Nephron (organoid): ENCODE measurements at regions not wholly inside any gene's neighbourhood (a gene's known extent, or its start where the extent isn't known, plus 50 kb on each side); places are given as distances from the start of the nearest gene placed in this dataset.

Experiments
- H3K27ac Mint-ChIP-seq, 3 experiments: 2 replicates each; pipeline ENCODE4 v1.8.0; 2020; ENCODE audit warnings: mixed read lengths in 3 of 3, mild to moderate bottlenecking in 2 of 3, moderate library complexity in 1 of 3
- H3K27me3 Mint-ChIP-seq: 2 replicates; pipeline ENCODE4 v1.8.0; 2021; ENCODE audit warnings: low read depth, mild to moderate bottlenecking, moderate library complexity, mixed read lengths
- H3K36me3 Mint-ChIP-seq: 2 replicates; pipeline ENCODE4 v1.8.0; 2020; ENCODE audit warnings: low read depth, mixed read lengths
- H3K4me1 Mint-ChIP-seq: 2 replicates; pipeline ENCODE4 v1.8.0; 2020; ENCODE audit warnings: mixed read lengths
- H3K4me3 Mint-ChIP-seq, 3 experiments: 2 replicates each; pipeline ENCODE4 v1.8.0; 2020; ENCODE audit warnings: mild to moderate bottlenecking in 3 of 3, mixed read lengths in 3 of 3, moderate library complexity in 2 of 3
- H3K9me3 Mint-ChIP-seq: 2 replicates; pipeline ENCODE4 v1.8.0; 2020; ENCODE audit warnings: mixed read lengths
- CTCF ChIP-seq, 3 experiments: fragments of 200-600 bp; sonication (generic); IDR thresholded peaks; one replicate each; pipeline ENCODE4 v1.5.0; 2021; ENCODE audit warnings: antibody characterized with exemption in 3 of 3; ENCODE audit not compliant: unreplicated experiment in 3 of 3

- no peak for TF ChIP-seq CTCF (IDR thresholded peaks at IDR 0.05; ENCODE audit: unreplicated experiment in 3 of 3)
- no peak overlapping the region for H3K27ac Mint-ChIP-seq
- H3K4me1 Mint-ChIP-seq, result peaks cover 20% of the 10 kb centered on the region
- no peak overlapping the region for H3K4me3 Mint-ChIP-seq
- H3K9me3 Mint-ChIP-seq, result no peaks in the 10 kb centered on the region
- no peaks in the 10 kb centered on the region for H3K27me3 Mint-ChIP-seq
- no peaks in the 10 kb centered on the region for H3K36me3 Mint-ChIP-seq
Observed at GRCh38 chr11:87851234-87851633, 324.0 kb downstream of the RAB38 start.

DNA sequence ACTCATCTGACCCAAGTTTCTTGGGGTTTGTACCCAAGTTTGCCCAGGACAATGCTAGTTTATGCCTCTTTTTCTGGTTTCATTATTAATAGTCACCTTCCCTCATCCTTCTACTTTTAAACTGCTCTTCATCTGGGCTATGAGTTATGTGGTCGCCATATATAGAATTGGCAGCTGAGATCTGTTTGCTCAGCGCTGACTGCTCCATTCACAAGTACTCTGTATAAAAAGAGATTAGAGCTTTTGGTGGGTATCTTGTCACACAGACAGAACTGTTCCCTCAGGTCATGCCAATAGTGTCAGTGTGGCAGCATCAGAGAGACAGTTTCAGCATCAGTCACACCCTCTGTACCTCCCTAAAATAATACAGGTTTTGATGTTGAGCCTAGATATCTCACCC, 326.0 kb downstream of the RAB38 start:
- no peak for TF ChIP-seq CTCF (IDR thresholded peaks at IDR 0.05; ENCODE audit: unreplicated experiment in 3 of 3)
- H3K4me3 Mint-ChIP-seq, result no peak overlapping the region
- no peaks in the 10 kb centered on the region for H3K27me3 Mint-ChIP-seq
- no peaks in the 10 kb centered on the region for H3K36me3 Mint-ChIP-seq
- peak overlapping the region in 1 of 3 experiments; percentile 40 for H3K27ac Mint-ChIP-seq
- H3K4me1 Mint-ChIP-seq, result peaks cover 20% of the 10 kb centered on the region
- H3K9me3 Mint-ChIP-seq, result no peaks in the 10 kb centered on the region

DNA sequence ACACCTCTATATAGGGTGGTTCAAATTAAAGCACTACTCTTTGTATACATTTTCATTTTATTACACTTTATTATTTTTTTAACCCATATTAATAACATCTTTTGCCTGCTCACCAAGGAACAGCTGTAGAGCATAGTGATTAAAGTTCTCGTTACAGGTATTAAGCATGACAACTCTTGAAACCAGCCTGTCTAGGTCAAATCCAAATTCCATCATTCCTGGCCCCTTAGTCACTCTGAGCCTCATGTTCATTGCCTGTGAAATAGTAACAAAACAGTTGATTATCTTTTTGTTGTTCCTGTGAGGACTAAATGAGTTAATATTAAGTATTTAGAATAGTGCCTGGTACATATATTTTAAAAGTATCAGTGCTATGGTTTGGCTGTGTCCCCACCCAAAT, 334.5 kb downstream of the RAB38 start:
- no peak for TF ChIP-seq CTCF (IDR thresholded peaks at IDR 0.05; ENCODE audit: unreplicated experiment in 3 of 3)
- no peak overlapping the region for H3K4me3 Mint-ChIP-seq
- H3K36me3 Mint-ChIP-seq, result no peaks in the 10 kb centered on the region
- no peaks in the 10 kb centered on the region for H3K4me1 Mint-ChIP-seq
- H3K9me3 Mint-ChIP-seq, result peaks cover 2% of the 10 kb centered on the region
- H3K27me3 Mint-ChIP-seq, result no peaks in the 10 kb centered on the region
- no peak overlapping the region for H3K27ac Mint-ChIP-seq

GRCh38 chr11:87832211-87832610, 343.0 kb downstream of the RAB38 start:
- Mint-ChIP-seq H3K27ac (no peak overlapping the region), H3K27me3 (no peaks in the 10 kb centered on the region), H3K4me1 (no peaks in the 10 kb centered on the region), H3K9me3 (no peaks in the 10 kb centered on the region), H3K4me3 (no peak overlapping the region), H3K36me3 (no peaks in the 10 kb centered on the region)
- no peak for TF ChIP-seq CTCF (IDR thresholded peaks at IDR 0.05; ENCODE audit: unreplicated experiment in 3 of 3)

GRCh38 chr11:87820011-87820410, 355.2 kb downstream of the RAB38 start:
- H3K27ac Mint-ChIP-seq, result peak overlapping the region in 2 of 3 experiments; percentile 44 to 71
- H3K36me3 Mint-ChIP-seq, result no peaks in the 10 kb centered on the region
- no peak overlapping the region for H3K4me3 Mint-ChIP-seq
- no peaks in the 10 kb centered on the region for H3K9me3 Mint-ChIP-seq
- H3K4me1 Mint-ChIP-seq, result no peaks in the 10 kb centered on the region
- no peaks in the 10 kb centered on the region for H3K27me3 Mint-ChIP-seq
- no peak for TF ChIP-seq CTCF (IDR thresholded peaks at IDR 0.05; ENCODE audit: unreplicated experiment in 3 of 3)

GRCh38 chr11:87819151-87819550, 356.1 kb downstream of the RAB38 start:
- no peaks in the 10 kb centered on the region for H3K27me3 Mint-ChIP-seq
- H3K27ac Mint-ChIP-seq, result peak overlapping the region in 1 of 3 experiments; percentile 71
- no peaks in the 10 kb centered on the region for H3K4me1 Mint-ChIP-seq
- H3K9me3 Mint-ChIP-seq, result no peaks in the 10 kb centered on the region
- no peak overlapping the region for H3K4me3 Mint-ChIP-seq
- no peak for TF ChIP-seq CTCF (IDR thresholded peaks at IDR 0.05; ENCODE audit: unreplicated experiment in 3 of 3)
- H3K36me3 Mint-ChIP-seq, result no peaks in the 10 kb centered on the region
